ENCODE measurements at regions not wholly inside any gene's neighbourhood (a gene's known extent, or its start where the extent isn't known, plus 50 kb on each side); places are given as distances from the start of the nearest gene placed in this dataset.

DNA sequence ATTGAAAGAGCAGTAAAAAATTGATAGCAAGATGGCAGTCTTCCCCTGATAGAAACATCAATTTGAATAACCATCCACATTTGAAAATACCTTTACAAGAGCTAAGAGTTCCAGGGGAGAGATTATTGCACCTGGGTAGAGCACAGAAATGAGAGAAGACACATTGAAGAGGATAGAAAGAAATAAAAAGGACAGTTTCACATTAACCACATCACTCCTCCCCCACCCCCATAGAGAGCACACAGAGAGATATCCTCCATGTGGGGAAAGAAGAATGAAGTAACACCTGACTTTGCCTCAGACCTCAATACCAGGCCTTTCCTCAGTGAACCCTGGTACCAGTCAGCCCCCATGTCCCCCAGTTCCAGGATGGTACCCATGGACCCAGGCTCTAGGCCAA is 486.7 kb downstream of the FAM181B start:
- H3K36me3 ChIP-seq (ENCODE audit: control insufficient read depth, insufficient read depth, low read length), result no peaks in the 10 kb centered on the region
- ChIA-PET CTCF (no interaction called here), POLR2A (no interaction called here)
- TF ChIP-seq, protein P1, sequence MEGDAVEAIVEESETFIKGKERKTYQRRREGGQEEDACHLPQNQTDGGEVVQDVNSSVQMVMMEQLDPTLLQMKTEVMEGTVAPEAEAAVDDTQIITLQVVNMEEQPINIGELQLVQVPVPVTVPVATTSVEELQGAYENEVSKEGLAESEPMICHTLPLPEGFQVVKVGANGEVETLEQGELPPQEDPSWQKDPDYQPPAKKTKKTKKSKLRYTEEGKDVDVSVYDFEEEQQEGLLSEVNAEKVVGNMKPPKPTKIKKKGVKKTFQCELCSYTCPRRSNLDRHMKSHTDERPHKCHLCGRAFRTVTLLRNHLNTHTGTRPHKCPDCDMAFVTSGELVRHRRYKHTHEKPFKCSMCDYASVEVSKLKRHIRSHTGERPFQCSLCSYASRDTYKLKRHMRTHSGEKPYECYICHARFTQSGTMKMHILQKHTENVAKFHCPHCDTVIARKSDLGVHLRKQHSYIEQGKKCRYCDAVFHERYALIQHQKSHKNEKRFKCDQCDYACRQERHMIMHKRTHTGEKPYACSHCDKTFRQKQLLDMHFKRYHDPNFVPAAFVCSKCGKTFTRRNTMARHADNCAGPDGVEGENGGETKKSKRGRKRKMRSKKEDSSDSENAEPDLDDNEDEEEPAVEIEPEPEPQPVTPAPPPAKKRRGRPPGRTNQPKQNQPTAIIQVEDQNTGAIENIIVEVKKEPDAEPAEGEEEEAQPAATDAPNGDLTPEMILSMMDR (IDR thresholded peaks at IDR 0.05; ENCODE audit: insufficient read depth, low read depth, low read length), result no peak
- no peaks in the 10 kb centered on the region for H3K27me3 ChIP-seq (ENCODE audit: control insufficient read depth, insufficient read depth, low read length)
- DNase-seq (ENCODE audit: low read depth), result no peak
- H3K4me3 ChIP-seq (ENCODE audit: low read depth, low read length), result no peak overlapping the region

DNA sequence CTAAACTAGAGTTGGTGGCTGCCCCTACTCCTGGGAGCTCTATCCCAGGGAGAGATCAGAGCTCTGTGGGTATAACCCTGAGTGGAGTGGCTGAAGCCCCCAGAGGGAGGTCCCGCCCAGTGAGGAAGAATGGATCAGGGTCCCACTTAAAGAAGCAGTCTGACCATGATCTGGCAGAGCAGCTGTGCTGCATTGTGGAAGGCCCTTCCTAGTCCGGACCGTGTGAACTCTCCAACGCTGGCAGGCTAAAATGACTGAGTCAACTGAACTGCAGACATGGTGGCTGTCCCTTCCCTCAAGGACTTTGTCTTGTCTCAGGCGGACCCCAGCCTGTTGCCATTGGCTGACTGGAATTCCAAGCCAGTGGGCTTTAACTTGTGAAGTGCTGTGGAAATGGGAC is 494.2 kb downstream of the FAM181B start:
- Histone ChIP-seq H3K36me3 (ENCODE audit: control insufficient read depth, insufficient read depth, low read length) (no peaks in the 10 kb centered on the region), H3K27me3 (ENCODE audit: control insufficient read depth, insufficient read depth, low read length) (no peaks in the 10 kb centered on the region), H3K4me3 (ENCODE audit: low read depth, low read length) (no peak overlapping the region)
- CTCF ChIA-PET, result no interaction called here
- TF ChIP-seq, protein P1 (IDR thresholded peaks at IDR 0.05; ENCODE audit: insufficient read depth, low read depth, low read length), result no peak
- POLR2A ChIA-PET, result no interaction called here
- DNase-seq (ENCODE audit: low read depth), result no peak

DNA sequence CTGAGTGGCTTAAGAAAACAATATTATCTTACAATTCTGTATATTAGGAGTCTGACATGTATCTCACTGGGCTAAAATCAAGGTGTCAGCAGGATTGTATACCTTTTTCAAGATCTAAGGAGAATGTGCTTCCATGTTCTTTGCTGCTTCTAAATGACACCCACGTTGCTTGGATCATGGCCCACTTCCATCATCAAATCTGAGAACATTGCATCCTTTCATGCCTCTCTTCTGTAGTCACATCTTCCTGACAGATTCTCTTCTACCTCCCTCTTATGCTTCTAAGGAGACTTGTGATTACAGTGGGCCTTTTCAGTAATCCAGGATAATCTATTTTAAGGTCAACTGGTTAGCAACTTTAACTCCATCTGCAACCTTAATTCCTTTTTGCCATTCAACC is 499.4 kb downstream of the FAM181B start:
- TF ChIP-seq, protein P1 (IDR thresholded peaks at IDR 0.05; ENCODE audit: insufficient read depth, low read depth, low read length), result no peak
- DNase-seq (ENCODE audit: low read depth), result no peak
- H3K36me3 ChIP-seq (ENCODE audit: control insufficient read depth, insufficient read depth, low read length), result no peaks in the 10 kb centered on the region
- no peak overlapping the region for H3K4me3 ChIP-seq (ENCODE audit: low read depth, low read length)
- ChIA-PET POLR2A (no interaction called here), CTCF (no interaction called here)
- no peaks in the 10 kb centered on the region for H3K27me3 ChIP-seq (ENCODE audit: control insufficient read depth, insufficient read depth, low read length)

DNA sequence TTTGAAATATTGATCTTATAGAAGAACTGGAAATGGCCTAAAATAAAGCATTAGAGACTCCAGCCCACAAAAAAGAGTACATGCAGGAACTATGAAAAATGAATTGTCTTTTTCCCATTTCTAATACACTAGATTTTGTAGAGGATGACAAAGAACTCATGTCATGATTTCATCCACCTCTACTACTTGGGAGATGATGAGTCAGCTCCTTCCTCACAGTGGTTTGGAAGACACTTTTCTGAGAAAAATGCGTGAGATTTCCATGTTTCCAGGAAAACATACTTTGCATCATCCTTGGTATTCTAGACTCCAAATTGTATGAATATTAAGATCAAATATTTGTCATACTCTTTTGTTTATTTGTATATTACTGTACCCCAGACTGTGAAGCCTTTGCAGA is 500.5 kb downstream of the FAM181B start:
- TF ChIP-seq, protein P1 (IDR thresholded peaks at IDR 0.05; ENCODE audit: insufficient read depth, low read depth, low read length), result no peak
- DNase-seq (ENCODE audit: low read depth), result no peak
- Histone ChIP-seq H3K36me3 (ENCODE audit: control insufficient read depth, insufficient read depth, low read length) (no peaks in the 10 kb centered on the region), H3K27me3 (ENCODE audit: control insufficient read depth, insufficient read depth, low read length) (no peaks in the 10 kb centered on the region), H3K4me3 (ENCODE audit: low read depth, low read length) (no peak overlapping the region)
- POLR2A ChIA-PET, result no interaction called here
- CTCF ChIA-PET, result no interaction called here

DNA sequence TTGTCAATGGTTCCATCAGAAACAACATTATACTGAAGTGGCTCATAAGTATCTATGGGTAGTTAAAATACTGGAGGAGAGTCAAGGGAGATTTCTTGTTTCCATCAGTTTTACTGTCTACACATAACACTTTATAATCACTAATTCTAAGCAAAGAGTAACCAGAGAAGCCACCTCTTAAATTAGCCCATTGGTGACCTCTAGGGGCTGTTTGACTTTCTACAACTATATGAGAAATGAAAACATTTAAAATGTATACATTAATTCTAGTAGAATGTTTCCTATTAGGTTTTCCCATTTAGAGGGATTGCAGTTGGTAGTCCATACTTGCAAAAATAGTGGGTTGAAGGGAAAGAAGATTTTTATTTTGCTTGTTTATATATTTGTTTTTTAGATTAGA is 504.3 kb downstream of the FAM181B start:
- no peaks in the 10 kb centered on the region for H3K36me3 ChIP-seq (ENCODE audit: control insufficient read depth, insufficient read depth, low read length)
- H3K4me3 ChIP-seq (ENCODE audit: low read depth, low read length), result no peak overlapping the region
- CTCF ChIA-PET, result no interaction called here
- DNase-seq (ENCODE audit: low read depth), result no peak
- H3K27me3 ChIP-seq (ENCODE audit: control insufficient read depth, insufficient read depth, low read length), result no peaks in the 10 kb centered on the region
- TF ChIP-seq, protein P1 (IDR thresholded peaks at IDR 0.05; ENCODE audit: insufficient read depth, low read depth, low read length), result no peak
- POLR2A ChIA-PET, result no interaction called here
